H9 (cell line): ENCODE measurements at regions not wholly inside any gene's neighbourhood (a gene's known extent, or its start where the extent isn't known, plus 50 kb on each side); places are given as distances from the start of the nearest gene placed in this dataset.

ENCODE experiments used
- DNase-seq: peaks from one replicate; pipeline ENCODE4 v3.0.0-alpha.2; 2017
- H2AFZ ChIP-seq: one replicate; pipeline ENCODE4 v1.6.1; 2013; ENCODE audit warnings: mild to moderate bottlenecking, low read length, control low read depth, moderate library complexity
- H2AK5ac ChIP-seq: 2 replicates; pipeline ENCODE4 v1.6.1; 2013; ENCODE audit warnings: low read length, control low read depth, mixed read lengths; ENCODE audit not compliant: insufficient read length
- H2BK120ac ChIP-seq: one replicate; pipeline ENCODE4 v1.6.1; 2013; ENCODE audit warnings: low read depth, mild to moderate bottlenecking, low read length, control low read depth, inconsistent platforms; ENCODE audit not compliant: poor library complexity, severe bottlenecking
- H2BK12ac ChIP-seq: 2 replicates; pipeline ENCODE4 v1.6.1; 2013; ENCODE audit warnings: low read length, control low read depth, mixed read lengths, low read depth; ENCODE audit not compliant: insufficient read length
- H2BK15ac ChIP-seq: 2 replicates; pipeline ENCODE4 v1.6.1; 2013; ENCODE audit warnings: low read depth, low read length, control low read depth
- H2BK20ac ChIP-seq: one replicate; pipeline ENCODE4 v1.6.1; 2013; ENCODE audit warnings: low read depth, mild to moderate bottlenecking, low read length, control low read depth, inconsistent platforms; ENCODE audit not compliant: poor library complexity, severe bottlenecking
- H2BK5ac ChIP-seq: 2 replicates; pipeline ENCODE4 v1.6.1; 2013; ENCODE audit warnings: low read length, control low read depth, mixed read lengths; ENCODE audit not compliant: insufficient read length
- H3K14ac ChIP-seq: 2 replicates; pipeline ENCODE4 v1.6.1; 2013; ENCODE audit warnings: low read length, control low read depth; ENCODE audit not compliant: insufficient read depth
- H3K18ac ChIP-seq: 2 replicates; pipeline ENCODE4 v1.6.1; 2013; ENCODE audit warnings: low read depth, mild to moderate bottlenecking, mixed read lengths, low read length, control low read depth; ENCODE audit not compliant: insufficient read length
- H3K23ac ChIP-seq: 2 replicates; pipeline ENCODE4 v1.6.1; 2013; ENCODE audit warnings: low read length, control low read depth, mixed read lengths, low read depth; ENCODE audit not compliant: insufficient read length
- H3K23me2 ChIP-seq: 2 replicates; pipeline ENCODE4 v1.6.1; 2013; ENCODE audit warnings: low read depth, mild to moderate bottlenecking, mixed read lengths, low read length, control low read depth; ENCODE audit not compliant: insufficient read length, poor library complexity, severe bottlenecking
- H3K27ac ChIP-seq: 2 replicates; pipeline ENCODE4 v1.5.1; 2013; ENCODE audit warnings: low read length, control low read depth, mixed read lengths, low read depth; ENCODE audit not compliant: insufficient read length
- H3K27me3 ChIP-seq: 2 replicates; pipeline ENCODE4 v1.6.1; 2013; ENCODE audit warnings: low read length, control low read depth, inconsistent platforms; ENCODE audit not compliant: insufficient read depth
- H3K4ac ChIP-seq: 2 replicates; pipeline ENCODE4 v1.6.1; 2013; ENCODE audit warnings: low read depth, mild to moderate bottlenecking, control low read depth, inconsistent platforms, low read length, moderate library complexity
- H3K4me1 ChIP-seq: 2 replicates; pipeline ENCODE4 v1.6.1; 2013; ENCODE audit warnings: low read length, control low read depth, inconsistent platforms; ENCODE audit not compliant: insufficient read depth
- H3K4me2 ChIP-seq: 2 replicates; pipeline ENCODE4 v1.6.1; 2013; ENCODE audit warnings: low read length, control low read depth, mixed read lengths; ENCODE audit not compliant: insufficient read length, insufficient read depth
- H3K56ac ChIP-seq: 2 replicates; pipeline ENCODE4 v1.6.1; 2013; ENCODE audit warnings: low read depth, mild to moderate bottlenecking, mixed read lengths, low read length, control low read depth; ENCODE audit not compliant: insufficient read length
- H3K79me1 ChIP-seq: 2 replicates; pipeline ENCODE4 v1.6.1; 2013; ENCODE audit warnings: low read depth, mild to moderate bottlenecking, moderate library complexity, low read length, control low read depth, inconsistent platforms; ENCODE audit not compliant: insufficient read depth, poor library complexity, severe bottlenecking
- H3K79me2 ChIP-seq: 2 replicates; pipeline ENCODE4 v1.6.1; 2013; ENCODE audit warnings: low read length, control low read depth, inconsistent platforms; ENCODE audit not compliant: insufficient read depth
- H3K9ac ChIP-seq: 2 replicates; pipeline ENCODE4 v1.6.1; 2013; ENCODE audit warnings: low read length, control low read depth, mixed read lengths; ENCODE audit not compliant: insufficient read length; ENCODE audit errors: extremely low read depth
- H3K9me3 ChIP-seq: one replicate; pipeline ENCODE4 v1.6.1; 2013; ENCODE audit warnings: low read depth, low read length, inconsistent platforms; ENCODE audit not compliant: control insufficient read depth
- H3T11ph ChIP-seq: one replicate; pipeline ENCODE4 v1.6.1; 2013; ENCODE audit warnings: mild to moderate bottlenecking, low read length, control low read depth, inconsistent platforms
- H4K20me1 ChIP-seq: one replicate; pipeline ENCODE4 v1.6.1; 2013; ENCODE audit not compliant: control insufficient read depth, insufficient read length, insufficient read depth
- H4K5ac ChIP-seq: 2 replicates; pipeline ENCODE4 v1.6.1; 2013; ENCODE audit warnings: low read depth, mild to moderate bottlenecking, mixed read lengths, low read length, control low read depth; ENCODE audit not compliant: insufficient read length
- H4K8ac ChIP-seq: replicated peaks from 2 replicates; pipeline ENCODE4 v1.6.1; 2013; ENCODE audit warnings: low read length, control low read depth, mixed read lengths, low read depth; ENCODE audit not compliant: insufficient read length
- H4K91ac ChIP-seq: 2 replicates; pipeline ENCODE4 v1.6.1; 2013; ENCODE audit warnings: low read depth, mild to moderate bottlenecking, moderate library complexity, mixed read lengths, low read length, control low read depth; ENCODE audit not compliant: insufficient read length
- H3K27ac Mint-ChIP-seq, 3 experiments: 2 replicates in 2 of 3; 3 replicates in 1 of 3; pipeline ENCODE4 v1.8.0; 2020 to 2021; ENCODE audit warnings: mixed read lengths in 3 of 3, mild to moderate bottlenecking in 1 of 3, moderate library complexity in 1 of 3
- H3K27me3 Mint-ChIP-seq: 2 replicates; pipeline ENCODE4 v1.8.0; 2021; ENCODE audit warnings: low read depth, mild to moderate bottlenecking, moderate library complexity, mixed read lengths
- H3K36me3 Mint-ChIP-seq, 3 experiments: 2 replicates in 2 of 3; 3 replicates in 1 of 3; pipeline ENCODE4 v1.8.0; 2020 to 2021; ENCODE audit warnings: low read depth in 3 of 3, mixed read lengths in 3 of 3; ENCODE audit not compliant: insufficient read depth in 1 of 3
- H3K4me1 Mint-ChIP-seq, 2 experiments: 2 replicates each; pipeline ENCODE4 v1.8.0; 2020; ENCODE audit warnings: mixed read lengths in 2 of 2
- H3K4me3 Mint-ChIP-seq, 2 experiments: 2 replicates in 1 of 2; 3 replicates in 1 of 2; pipeline ENCODE4 v1.8.0; 2020 to 2021; ENCODE audit warnings: mild to moderate bottlenecking in 2 of 2, mixed read lengths in 2 of 2, moderate library complexity in 1 of 2
- H3K9me3 Mint-ChIP-seq, 2 experiments: 2 replicates in 1 of 2; 3 replicates in 1 of 2; pipeline ENCODE4 v1.8.0; 2020; ENCODE audit warnings: mild to moderate bottlenecking in 2 of 2, mixed read lengths in 2 of 2, moderate library complexity in 1 of 2
- CTCF ChIP-seq: fragments of 200-600 bp; sonication (generic); conservative IDR thresholded peaks from 3 replicates; pipeline ENCODE4 v1.8.0; 2021; ENCODE audit warnings: antibody characterized with exemption, mild to moderate bottlenecking
- WGBS: extraction: QIAGEN DNeasy Blood & Tissue Kit; methylation state at CpG from one replicate; pipeline ENCODE4 v1.1.7; 2013; ENCODE audit warnings: missing lambda C conversion rate, low lambda C conversion rate, mixed read lengths; ENCODE audit not compliant: insufficient read length; ENCODE audit errors: extremely low coverage; 5-methylcytosine and 5-hydroxymethylcytosine counted together

GRCh38 chr1:68717330-68717729 is 220.4 kb upstream of the DEPDC1 start:
- Histone ChIP-seq H4K5ac (no peak overlapping the region), H2BK5ac (no peak overlapping the region), H2BK12ac (no peak overlapping the region), H3K4me2 (no peak overlapping the region), H2BK20ac (no peak overlapping the region), H4K8ac (no peak overlapping the region), H3K4ac (no peak overlapping the region), H3T11ph (no peak overlapping the region), H2BK15ac (no peak overlapping the region), H3K56ac (no peak overlapping the region), H3K18ac (no peak overlapping the region), H3K9me3 (no peaks in the 10 kb centered on the region), H3K79me1 (no peaks in the 10 kb centered on the region), H3K14ac (no peak overlapping the region), H4K20me1 (no peaks in the 10 kb centered on the region), H2AFZ (no peak overlapping the region), H2AK5ac (no peak overlapping the region), H3K23ac (no peak overlapping the region), H3K27ac (no peak overlapping the region), H3K4me1 (no peaks in the 10 kb centered on the region), H3K79me2 (no peaks in the 10 kb centered on the region), H3K9ac (no peak overlapping the region), H3K27me3 (no peaks in the 10 kb centered on the region), H2BK120ac (no peak overlapping the region), H3K23me2 (no peaks in the 10 kb centered on the region), H4K91ac (no peak overlapping the region)
- H3K4me1 Mint-ChIP-seq: no peaks in the 10 kb centered on the region
- H3K27me3 Mint-ChIP-seq: no peaks in the 10 kb centered on the region; the same call in none of the 2 replicates
- WGBS: no CpG with 5 or more reads among the region's 1 CpG
- no peak overlapping the region for H3K4me3 Mint-ChIP-seq
- no peak for TF ChIP-seq CTCF
- no peak for DNase-seq
- peaks cover 0 to 2% (median 0%) of the 10 kb centered on the region in 3 experiments; a peak in 1 of 7 replicates for H3K36me3 Mint-ChIP-seq
- H3K27ac Mint-ChIP-seq: no peak overlapping the region
- H3K9me3 Mint-ChIP-seq: peaks cover 0 to 3% of the 10 kb centered on the region in 2 experiments; a peak in 2 of 5 replicates
